Activated naive CD8-positive, alpha-beta T cell treated with anti-CD3 and anti-CD28 coated beads, Interleukin-2, amount 10 ng/mL, durations not matched to agents 7 days and 5 days (primary cell): ENCODE measurements at regions not wholly inside any gene's neighbourhood (a gene's known extent, or its start where the extent isn't known, plus 50 kb on each side); places are given as distances from the start of the nearest gene placed in this dataset.

Experiments
- ATAC-seq: fragments of 150-1000 bp; cut with Tn5 transposase; one replicate; pipeline ENCODE4 v1.10.0; 2021; ENCODE audit warnings: low read depth, moderate library complexity
- POLR2A ChIA-PET: fragments of 350-600 bp; sonication (Branson Sonifier 250); formaldehyde crosslinking; loops from one replicate; lab custom pipeline; 2021; ENCODE audit warnings: antibody characterized with exemption; lab: Charles Lee
- DNase-seq: peaks from one replicate; pipeline ENCODE4 v3.0.0; 2021
- H3K27ac Mint-ChIP-seq: one replicate; pipeline ENCODE4 v1.8.0; 2022; ENCODE audit warnings: mild to moderate bottlenecking, mixed read lengths
- H3K27me3 Mint-ChIP-seq: one replicate; pipeline ENCODE4 v1.8.0; 2022; ENCODE audit warnings: mild to moderate bottlenecking, moderate library complexity, mixed read lengths
- H3K36me3 Mint-ChIP-seq: one replicate; pipeline ENCODE4 v1.8.0; 2021; ENCODE audit warnings: mild to moderate bottlenecking, mixed read lengths
- H3K4me1 Mint-ChIP-seq: one replicate; pipeline ENCODE4 v1.8.0; 2021; ENCODE audit warnings: mixed read lengths
- H3K4me3 Mint-ChIP-seq: one replicate; pipeline ENCODE4 v1.8.0; 2022; ENCODE audit warnings: mild to moderate bottlenecking, moderate library complexity, mixed read lengths
- H3K9me3 Mint-ChIP-seq: one replicate; pipeline ENCODE4 v1.8.0; 2021; ENCODE audit warnings: mixed read lengths

GRCh38 chr6:102298051-102298450, 904.5 kb downstream of the GRIK2 start:
- Mint-ChIP-seq H3K4me1 (no peaks in the 10 kb centered on the region), H3K27me3 (no peaks in the 10 kb centered on the region), H3K27ac (no peak overlapping the region), H3K36me3 (no peaks in the 10 kb centered on the region), H3K4me3 (no peak overlapping the region), H3K9me3 (peaks cover 13% of the 10 kb centered on the region)
- ATAC-seq (no peak), DNase-seq (no peak)
- POLR2A ChIA-PET, result no interaction called here
